AG09319 (cell line): ENCODE measurements at regions not wholly inside any gene's neighbourhood (a gene's known extent, or its start where the extent isn't known, plus 50 kb on each side); places are given as distances from the start of the nearest gene placed in this dataset.

ENCODE experiments used
- DNase-seq: peaks from one replicate; pipeline ENCODE4 v3.0.0-alpha.2; 2010; ENCODE audit warnings: low read depth; ENCODE audit errors: extremely low read depth
- CTCF ChIP-seq: IDR thresholded peaks from 2 replicates; pipeline ENCODE4 v1.5.1; 2011; ENCODE audit warnings: low read depth, mild to moderate bottlenecking, inconsistent platforms, low read length, moderate library complexity

GRCh38 chr5:4896328-4896727 is 243.8 kb upstream of the ADAMTS16 start:
- TF ChIP-seq CTCF = no peak
- no peak for DNase-seq

GRCh38 chr5:4901305-4901811 is 238.8 kb upstream of the ADAMTS16 start:
- no peak for TF ChIP-seq CTCF
- no peak for DNase-seq

GRCh38 chr5:4901924-4902323 is 238.2 kb upstream of the ADAMTS16 start:
- no peak for DNase-seq
- no peak for TF ChIP-seq CTCF

GRCh38 chr5:4905674-4906520 is 234.2 kb upstream of the ADAMTS16 start:
- TF ChIP-seq CTCF = no peak
- no peak for DNase-seq

GRCh38 chr5:4906786-4907185 is 233.3 kb upstream of the ADAMTS16 start:
- no peak for DNase-seq
- TF ChIP-seq CTCF = no peak

- no peak for DNase-seq
- TF ChIP-seq CTCF = no peak
Measured at GRCh38 chr5:4907571-4907970, 232.6 kb upstream of the ADAMTS16 start.

GRCh38 chr5:4909086-4909485 is 231.0 kb upstream of the ADAMTS16 start:
- DNase-seq = no peak
- TF ChIP-seq CTCF = no peak
